GM18507 (cell line): ENCODE measurements at regions not wholly inside any gene's neighbourhood (a gene's known extent, or its start where the extent isn't known, plus 50 kb on each side); places are given as distances from the start of the nearest gene placed in this dataset.

ENCODE experiments used
- DNase-seq: peaks from one replicate; pipeline ENCODE4 v3.0.0; 2011; ENCODE audit warnings: low read depth; ENCODE audit not compliant: insufficient read length; ENCODE audit errors: extremely low spot score
- FAIRE-seq: peaks from 2 replicates; lab custom pipeline; 2011; peaks lifted over from hg19 to GRCh38; lab: Jason Lieb, UNC

DNA sequence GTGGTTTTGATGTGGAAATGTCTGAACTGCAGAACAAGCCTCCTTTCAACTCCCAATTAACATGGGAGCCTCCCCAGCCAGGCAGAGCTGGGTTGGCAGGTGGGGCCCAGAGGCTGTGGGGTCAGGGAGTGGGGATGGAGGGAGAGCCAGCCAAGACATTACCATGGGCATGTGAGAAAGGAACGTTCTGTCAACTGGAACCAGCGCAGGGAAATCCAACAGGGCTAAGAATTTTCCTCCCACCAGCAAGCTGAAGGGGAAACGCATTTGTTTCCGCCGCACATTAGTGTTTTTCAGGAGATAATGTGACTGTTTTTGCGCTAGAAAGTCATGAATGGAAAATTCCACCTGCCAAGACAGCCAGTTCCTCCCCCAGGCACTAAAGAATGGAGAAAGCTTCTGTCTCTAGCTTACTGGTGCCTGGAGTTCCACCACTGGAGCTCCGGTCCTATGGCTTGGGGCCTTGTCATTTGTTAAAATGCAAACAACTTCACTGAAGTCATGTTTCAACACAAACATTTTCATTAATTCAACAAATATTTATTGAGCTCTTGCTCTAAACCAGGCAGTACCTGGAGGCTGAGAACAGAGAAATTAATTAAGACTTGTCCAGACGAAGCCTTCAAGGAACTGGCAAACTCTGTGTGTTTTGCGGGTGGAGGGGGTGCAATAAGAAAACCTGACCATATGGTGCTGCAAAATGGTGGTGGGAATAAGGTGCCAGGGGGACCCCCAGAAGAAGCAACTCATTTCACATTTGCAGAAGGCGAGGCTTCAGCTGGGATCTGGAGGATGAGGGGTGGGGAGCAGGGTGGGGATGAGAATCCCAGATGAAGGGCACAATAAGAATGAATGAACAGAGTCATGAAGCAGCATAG, 305.1 kb downstream of the MATN1 start:
- no peak for FAIRE-seq
- no peak for DNase-seq

DNA sequence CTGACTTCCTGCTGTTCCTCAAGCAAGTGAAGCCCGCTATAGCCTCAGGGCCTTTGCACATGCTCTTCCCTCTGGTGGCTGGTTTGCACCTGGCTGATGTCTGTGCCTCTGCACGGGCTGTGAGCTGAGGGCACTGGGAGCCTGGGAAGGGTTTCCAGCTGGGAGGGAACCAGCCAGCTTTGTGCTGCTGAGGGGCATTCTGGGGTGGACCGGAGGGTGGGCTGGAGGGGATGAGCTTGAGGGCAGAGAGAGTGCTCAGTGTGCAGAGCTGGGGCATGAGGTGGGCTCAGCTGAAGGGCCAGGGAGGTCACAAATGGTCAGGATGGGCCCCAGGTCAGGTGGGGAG, 305.7 kb downstream of the MATN1 start:
- FAIRE-seq (no peak), DNase-seq (no peak)

DNA sequence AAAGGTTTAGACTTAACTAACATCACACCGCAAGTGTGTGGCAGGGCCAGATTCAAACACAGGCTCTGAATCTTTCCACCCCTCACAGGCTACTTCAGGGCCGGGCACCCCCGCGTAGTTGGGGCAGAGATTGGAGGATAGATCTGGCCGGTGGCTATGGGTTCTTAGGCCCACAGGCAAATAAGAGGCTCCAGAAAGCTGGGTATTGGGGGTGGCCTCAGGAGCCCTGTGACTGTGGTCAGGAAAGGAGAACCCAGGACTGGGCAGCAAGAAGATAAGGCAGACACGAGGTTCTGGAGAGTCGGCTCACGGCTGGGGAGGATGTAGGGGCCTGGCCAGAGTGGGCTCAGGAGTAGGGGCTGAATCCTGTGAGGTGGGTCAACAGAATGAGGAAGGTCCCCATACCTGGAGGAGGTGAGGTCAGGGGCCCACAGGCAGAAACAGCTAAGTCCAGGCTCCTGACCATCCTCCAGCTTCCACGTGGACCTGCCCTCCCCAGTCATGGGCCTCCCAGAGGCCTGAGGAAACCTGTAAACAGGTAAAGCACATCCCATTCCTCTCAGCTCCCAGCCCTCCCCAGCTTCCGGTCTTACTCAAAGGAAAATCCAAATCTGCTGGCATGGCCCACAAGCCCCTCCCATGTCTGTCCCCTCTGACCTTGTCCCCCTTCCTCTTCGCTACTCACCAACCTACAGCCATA, 306.2 kb downstream of the MATN1 start:
- FAIRE-seq (no peak), DNase-seq (no peak)

DNA sequence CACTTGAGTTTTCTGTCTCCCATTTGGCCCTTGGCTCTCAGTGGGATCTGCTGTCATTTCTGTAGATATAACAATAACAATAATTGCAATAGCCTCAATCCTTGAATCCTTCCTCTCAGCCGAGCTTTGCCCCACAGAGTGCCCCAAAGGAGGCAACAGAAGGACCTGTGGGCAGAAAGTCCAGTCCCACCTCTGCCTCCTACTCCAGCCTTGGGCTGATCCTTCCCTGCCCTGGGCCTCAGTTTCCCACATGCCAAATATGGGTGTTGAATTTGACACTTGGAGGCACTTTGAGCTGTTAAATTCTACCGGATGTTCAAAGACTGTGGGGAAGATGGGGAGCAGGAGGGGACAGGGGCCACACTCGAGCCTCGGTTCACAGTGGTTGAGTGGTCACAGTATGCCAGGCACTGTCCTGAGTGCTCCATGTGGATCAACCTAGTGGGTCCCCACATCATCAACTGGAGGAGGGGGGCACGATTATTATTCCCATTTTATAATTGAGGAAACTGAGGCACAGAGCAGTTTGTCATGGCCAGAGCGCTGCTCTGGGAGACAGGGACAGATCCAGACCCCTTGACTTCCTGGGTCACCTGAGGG, 307.1 kb downstream of the MATN1 start:
- FAIRE-seq, result no peak
- no peak for DNase-seq

DNA sequence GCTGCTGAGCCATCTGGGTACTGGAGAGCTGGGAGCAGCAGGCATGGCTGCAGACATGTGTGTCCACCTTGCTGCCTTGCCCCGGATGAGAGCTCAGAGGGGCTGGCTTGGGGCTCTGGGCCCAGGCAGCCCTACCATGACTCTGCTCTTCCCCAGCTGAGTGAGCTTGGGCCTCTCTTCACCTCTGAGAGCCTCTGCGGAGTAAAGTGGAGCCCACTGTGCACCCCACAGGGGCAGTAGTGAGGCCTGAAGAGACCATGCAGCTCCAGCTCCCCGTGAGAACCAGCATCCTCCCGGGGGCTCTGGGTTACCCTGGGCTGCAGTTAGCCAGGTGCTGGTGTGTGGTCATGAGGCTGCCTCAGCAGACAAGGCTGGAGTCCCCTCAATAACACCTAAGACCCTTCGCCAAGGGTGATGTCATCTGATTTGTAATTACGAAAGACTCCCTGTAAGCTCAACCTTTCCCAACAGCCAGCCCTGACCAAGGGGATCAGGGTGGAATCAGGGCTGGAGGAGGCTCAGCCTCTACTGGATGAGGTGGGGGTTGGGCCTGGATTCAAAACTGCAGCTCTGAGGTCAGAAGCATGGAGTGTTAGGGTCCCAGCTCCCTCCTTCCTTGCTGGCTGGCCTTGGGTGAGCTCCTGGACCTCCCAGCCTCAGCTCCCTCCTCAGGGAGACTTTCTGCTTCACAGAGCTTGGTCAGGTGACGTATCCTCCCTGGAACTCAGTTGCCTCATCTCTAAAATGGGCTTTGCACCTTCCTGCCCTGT, 308.0 kb downstream of the MATN1 start:
- FAIRE-seq (no peak), DNase-seq (no peak)

DNA sequence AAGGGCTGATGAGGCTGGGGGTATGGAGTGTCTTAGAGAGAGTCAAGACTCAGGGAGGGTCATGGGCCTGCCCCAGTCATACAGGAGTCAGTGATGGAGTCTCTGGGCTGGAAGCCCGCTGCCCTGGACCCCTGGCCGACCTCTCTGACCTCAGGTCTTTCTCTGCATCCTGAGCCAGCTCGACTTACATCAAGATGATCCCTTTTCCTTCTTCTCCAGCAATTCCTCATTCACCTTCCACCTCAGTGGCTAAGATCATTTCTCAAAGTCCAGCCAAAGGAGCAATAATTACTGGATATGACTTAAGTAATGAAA, 308.6 kb downstream of the MATN1 start:
- FAIRE-seq, result no peak
- no peak for DNase-seq

DNA sequence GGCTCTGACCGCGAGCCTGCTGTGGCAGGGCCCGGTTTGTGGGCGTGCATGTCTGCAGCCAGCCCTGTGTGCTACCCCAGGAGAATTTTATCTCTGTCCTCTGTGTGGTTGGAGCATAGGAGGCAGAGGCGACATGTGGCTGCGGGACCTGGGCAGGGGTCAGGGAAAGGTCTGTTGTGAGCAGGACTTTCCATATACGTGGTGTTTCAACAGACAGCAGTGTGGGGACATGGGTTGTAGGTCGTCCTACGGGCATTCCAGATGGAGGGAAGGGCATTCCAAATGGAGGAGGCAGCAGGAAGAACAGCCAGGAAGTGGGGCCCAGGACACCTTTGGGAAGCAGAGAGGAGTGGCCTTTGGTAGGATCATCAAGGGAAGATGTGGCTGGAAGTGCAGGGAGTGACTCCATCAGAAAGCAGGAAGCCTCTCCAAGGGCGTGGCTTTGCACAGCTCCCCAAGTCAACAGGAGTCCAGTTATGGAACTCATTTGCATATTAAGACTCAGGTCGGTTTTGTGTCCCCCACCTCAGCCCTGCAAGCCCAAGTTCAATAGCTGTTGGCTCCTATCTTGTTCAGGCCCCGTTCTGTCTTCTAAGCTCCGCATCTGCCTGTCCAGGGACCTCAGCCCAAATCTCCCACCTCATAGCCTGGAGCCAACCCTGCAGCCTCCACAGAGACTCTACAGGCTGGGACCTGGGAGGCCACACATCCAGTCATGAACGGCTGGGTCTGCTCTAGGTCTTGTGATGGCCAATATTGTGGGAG, 309.1 kb downstream of the MATN1 start:
- no peak for FAIRE-seq

DNA sequence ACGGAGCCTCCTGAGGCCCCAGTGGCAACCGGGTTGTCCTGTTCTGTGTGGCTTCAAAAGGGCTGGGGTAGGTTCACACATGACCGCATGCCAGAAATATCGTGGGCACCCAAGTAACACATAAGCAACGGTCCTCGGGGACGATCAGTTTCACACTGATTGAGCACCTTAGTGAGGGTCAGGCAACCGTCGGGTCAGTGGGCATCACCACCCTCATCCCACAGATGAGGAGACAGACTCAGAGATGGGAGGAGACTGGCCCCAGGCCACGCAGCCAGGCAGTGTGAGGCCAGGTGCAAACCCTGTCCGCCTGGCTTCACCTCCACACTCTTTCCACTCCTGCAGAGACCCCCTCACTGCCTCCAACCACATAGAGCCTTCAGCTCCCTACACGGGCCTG, 309.8 kb downstream of the MATN1 start:
- DNase-seq (no peak), FAIRE-seq (no peak)

More for the DNA sequence above, 309.1 kb downstream of the MATN1 start:
- no peak for DNase-seq

DNA sequence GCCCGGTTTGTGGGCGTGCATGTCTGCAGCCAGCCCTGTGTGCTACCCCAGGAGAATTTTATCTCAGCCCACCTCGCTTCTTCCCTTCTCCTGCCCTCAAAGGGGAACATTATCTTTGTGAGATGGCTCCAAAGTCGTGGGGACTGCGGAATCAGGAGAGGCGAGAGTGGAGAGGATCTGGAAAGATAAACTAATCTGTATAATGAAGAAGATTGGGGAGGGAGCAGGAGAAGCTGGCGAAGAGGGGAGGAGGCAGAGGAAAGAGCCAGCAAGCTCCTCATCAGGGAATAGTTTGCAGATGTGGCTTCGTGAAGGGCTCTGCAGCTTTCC, 310.3 kb downstream of the MATN1 start:
- DNase-seq (no peak), FAIRE-seq (no peak)

DNA sequence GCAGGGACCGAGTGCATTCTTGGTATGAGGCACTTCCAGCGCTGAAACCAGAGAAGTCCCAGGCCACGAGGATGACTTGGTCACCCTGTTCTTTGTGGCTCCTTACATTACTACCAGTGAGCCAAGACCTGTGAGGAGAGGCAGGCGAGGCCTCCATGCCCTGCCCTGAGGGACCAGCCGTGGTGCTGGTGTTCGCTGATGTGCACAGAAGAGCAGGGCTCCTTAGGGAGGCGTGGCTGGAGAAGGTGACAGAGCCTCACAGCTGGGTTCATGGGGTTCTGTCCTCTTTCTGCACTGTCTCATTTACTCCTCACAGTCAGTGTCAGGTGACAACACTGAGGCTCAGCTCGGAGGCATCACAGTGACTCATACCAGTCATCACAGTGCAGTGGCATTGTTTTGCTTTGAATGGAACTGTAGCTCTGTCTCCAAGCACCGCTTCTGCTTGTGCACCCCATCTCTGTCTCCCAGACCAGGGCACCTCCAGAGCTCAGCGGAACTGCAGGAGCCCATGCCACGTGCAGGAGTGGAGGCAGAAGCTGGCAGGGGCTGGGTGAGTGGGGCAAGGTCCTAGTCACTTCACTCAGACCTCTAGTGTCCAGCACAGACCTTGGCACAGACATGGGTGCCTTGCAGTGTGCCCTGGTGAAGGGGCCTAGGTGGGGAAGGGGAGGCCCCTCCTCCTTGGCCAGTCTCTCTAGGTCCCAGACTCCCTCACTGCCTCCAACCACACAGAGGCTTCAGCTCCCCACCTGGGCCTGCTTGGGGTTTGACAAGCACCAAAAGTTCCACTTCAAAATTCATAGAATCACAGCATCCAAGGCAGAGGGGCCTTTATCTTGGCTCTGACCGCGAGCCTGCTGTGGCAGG, 310.9 kb downstream of the MATN1 start:
- FAIRE-seq (no peak), DNase-seq (no peak)

DNA sequence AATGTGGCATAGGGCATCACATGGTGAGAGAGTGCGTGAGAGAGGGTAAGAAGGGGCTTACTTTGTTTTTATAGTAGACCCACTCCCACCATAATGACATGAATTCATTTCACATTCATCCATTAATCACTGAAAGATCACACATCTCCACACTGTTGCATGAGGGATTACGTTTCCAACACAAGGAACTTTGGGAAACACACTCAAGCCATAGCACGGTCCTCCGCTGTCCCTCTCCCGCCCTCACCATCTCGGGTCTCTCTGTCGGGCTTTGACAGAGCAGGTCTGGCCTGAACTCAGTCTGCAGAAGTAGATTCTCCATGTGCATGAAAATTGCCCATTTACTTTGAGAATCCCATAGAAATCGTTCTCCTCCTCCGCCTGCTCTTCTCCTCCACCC, 312.2 kb downstream of the MATN1 start:
- no peak for FAIRE-seq
- no peak for DNase-seq

DNA sequence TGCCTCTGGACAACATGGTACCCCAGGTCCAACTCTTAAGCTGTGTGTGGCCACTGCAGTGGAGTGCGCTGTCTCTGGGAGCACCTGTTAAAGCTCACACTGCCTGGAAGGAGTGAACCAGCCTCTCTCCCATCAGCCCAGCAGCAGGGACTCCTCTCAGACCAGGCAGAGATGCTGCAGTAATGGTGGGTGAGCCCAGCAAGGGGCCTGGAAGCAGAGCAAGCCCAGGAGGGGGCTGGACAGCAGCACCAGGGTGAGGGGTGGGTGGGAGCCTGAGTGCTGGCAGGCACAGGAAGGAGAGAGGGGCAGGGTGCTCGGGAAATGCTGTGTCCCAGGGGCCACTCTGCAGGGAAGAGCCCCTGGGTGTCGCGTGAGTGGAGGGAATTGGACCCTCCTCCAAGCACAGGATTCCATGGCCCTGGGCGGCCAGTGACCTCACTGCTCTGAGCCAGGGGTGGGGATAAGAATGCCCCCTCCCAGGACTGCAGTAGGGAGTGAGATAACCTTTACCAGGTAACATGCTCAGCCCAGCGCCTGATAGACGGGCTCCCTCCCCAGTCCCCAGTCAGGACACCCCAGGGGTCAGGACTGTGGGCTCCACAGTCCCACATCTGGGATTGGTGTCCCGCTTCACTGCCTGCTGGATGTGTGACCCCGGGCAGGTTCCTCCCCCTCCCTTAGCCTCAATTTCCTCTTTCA, 313.1 kb downstream of the MATN1 start:
- FAIRE-seq, result no peak
- DNase-seq, result no peak

DNA sequence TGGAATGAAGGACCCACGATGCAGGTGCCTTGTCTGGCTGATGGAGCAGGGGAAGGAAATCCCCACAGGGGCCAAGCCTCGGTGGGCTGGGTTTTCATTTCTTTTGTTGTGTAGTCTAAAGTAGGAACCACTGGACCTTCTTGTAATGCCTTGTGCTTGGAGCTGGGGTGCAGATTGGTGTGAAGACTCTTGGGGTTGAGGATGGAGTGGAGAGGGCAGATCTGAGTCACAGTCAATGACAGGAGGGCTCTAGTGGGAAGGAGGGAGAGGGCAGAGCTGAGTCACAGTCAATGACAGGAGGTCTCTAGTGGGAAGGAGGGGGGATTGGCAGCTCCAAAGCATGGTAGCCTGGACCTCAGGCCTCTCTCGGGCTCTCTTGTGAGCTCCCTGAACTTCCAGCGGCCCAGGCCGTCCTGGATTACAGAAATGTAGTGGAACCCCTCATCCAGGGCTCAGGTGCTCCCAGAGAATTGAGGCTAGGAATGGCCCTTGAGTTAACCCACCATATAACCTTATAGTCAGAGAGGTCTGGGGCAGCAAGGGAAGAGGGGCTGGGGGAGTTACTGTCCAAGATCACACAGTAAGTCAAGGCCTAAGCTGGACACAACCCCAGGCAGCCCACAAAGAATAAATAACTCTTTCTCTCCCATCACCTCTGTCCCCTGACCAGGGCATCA, 313.8 kb downstream of the MATN1 start:
- FAIRE-seq (no peak), DNase-seq (no peak)

DNA sequence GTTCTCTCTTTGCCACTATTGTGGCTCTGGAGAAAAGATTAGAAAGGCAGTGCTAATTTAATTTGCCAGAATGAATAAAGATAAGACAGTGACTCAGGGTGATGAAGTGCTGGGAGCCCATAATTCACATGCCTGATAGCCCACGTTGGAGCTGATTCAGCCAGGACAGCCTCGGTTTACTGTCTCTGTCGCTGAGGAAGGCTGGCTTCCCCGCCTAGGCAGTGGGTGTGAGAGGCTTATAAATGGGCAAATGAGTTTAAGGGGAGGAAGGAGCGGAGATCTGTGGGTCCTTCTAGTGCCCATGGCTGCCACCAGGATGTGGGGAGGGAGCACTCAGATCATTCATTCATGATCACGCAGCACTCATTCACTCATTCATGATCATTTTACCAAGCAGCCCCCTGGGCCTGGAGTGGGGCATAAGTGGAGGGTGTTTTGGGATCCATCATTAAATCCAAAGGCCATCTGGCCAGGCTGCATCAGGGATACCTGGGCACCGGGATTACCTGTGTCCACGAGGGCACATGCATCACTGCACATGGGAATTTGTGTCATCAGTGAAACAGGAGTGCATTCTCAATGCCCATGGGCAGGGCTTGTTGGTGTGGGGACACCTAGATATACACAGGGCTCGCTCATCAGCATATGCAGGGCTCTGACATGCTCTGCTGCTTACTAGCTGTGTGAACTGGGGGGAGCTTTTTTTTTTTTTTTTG, 315.4 kb downstream of the MATN1 start:
- FAIRE-seq (no peak), DNase-seq (no peak)

DNA sequence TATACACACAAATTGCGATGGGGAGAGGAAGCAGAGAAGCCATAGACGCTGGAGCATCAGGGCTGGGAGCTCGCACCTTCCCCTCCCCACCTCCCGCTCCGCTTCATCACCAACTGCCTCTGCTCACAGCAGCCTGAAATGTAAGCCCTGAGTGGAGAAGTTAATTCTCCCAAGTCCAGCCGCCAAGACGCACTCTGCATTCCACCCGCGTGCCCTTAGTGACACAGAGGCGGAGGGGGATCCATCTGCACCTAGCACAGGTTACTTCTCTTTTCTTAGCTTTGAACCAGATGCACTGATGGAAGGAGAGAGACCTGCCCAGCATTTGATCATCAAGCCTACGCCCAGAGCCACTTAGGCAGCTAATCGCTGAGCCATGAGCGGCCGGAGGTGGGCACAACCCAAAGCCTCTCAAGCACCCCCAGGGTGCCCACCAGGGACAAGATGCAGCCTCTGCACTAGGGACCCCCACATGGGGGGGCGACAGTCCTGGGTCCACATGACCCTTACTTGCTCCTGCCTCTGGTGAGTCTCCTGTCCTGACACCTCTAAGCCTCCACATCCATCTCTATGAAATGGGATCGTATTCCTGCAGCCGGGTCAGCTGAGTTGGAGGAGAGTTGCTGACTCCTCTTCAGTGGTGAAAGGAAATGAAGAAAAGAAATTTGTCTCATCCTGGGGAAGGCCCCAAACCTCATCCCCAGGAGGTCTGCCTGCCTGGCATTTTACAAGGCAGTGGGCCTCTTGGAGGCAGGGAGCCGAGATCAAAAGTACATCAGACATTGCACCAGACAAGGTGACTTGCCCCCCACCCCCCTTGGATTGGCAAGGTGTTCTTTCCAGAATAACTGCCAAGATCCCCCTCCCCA, 316.2 kb downstream of the MATN1 start:
- no peak for FAIRE-seq
- no peak for DNase-seq

DNA sequence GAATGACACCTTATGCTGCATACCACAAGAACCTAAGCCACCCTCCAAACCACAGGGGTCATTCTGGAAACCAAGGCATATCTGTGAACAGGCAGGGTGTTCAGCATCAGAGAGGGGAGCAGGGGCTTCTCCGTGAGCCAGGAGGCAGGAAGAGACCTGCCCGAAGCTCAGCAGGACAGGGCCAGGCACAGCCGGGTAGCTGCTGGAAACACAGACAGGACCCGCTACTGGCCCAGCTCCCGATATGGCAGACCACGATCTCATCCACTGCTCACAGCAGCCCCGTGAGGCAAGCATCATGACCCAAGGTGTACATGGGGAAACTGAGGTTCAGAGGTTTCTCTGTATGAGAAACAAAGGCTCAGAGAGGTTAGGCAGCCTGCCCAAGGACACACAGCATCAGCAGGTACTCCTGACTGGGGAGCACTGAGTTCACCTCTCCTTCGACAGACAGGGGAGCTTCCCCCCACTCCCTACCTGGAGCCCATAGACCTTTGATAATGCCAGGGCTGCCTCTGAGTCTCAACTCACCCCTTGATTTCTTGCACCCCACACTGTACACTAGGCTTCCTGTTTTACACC, 317.7 kb downstream of the MATN1 start:
- FAIRE-seq (no peak), DNase-seq (no peak)
